AG04450 (cell line): ENCODE measurements at regions not wholly inside any gene's neighbourhood (a gene's known extent, or its start where the extent isn't known, plus 50 kb on each side); places are given as distances from the start of the nearest gene placed in this dataset.

Source experiments
- CTCF ChIA-PET: fragments of 300-600, 350-600 bp; formaldehyde crosslinking; extraction: SDS; loops from one replicate; lab custom pipeline; 2022; ENCODE audit warnings: antibody characterized with exemption, inconsistent platforms; lab: Charles Lee
- POLR2A ChIA-PET: fragments of 350-600 bp; formaldehyde crosslinking; extraction: SDS; loops from one replicate; lab custom pipeline; 2021; ENCODE audit warnings: antibody characterized with exemption, inconsistent platforms; lab: Yijun Ruan, JAX
- DNase-seq: peaks from one replicate; pipeline ENCODE4 v3.0.0-alpha.2; 2011; ENCODE audit warnings: low read depth, low spot score
- H3K27ac ChIP-seq: one replicate; pipeline ENCODE4 v1.5.1; 2012; ENCODE audit warnings: low read depth, low read length, control low read depth
- H3K27me3 ChIP-seq: one replicate; pipeline ENCODE4 v1.6.0; 2012; ENCODE audit warnings: low read length; ENCODE audit not compliant: control insufficient read depth, insufficient read depth
- H3K4me3 ChIP-seq: 2 replicates; pipeline ENCODE4 v1.5.1; 2011; ENCODE audit warnings: mild to moderate bottlenecking, low read depth, low read length, control low read depth
- H3K9me3 ChIP-seq: 2 replicates; pipeline ENCODE4 v1.5.1; 2012; ENCODE audit warnings: low read length; ENCODE audit not compliant: control insufficient read depth, insufficient read depth
- CTCF ChIP-seq: IDR thresholded peaks from 2 replicates; pipeline ENCODE4 v1.5.1; 2011; ENCODE audit warnings: low read depth, low read length, control low read depth, inconsistent platforms

- Histone ChIP-seq H3K27me3 (no peaks in the 10 kb centered on the region), H3K9me3 (0 out of 2 replicates have a peak, but pooled peaks cover 4% of the 10 kb centered on the region), H3K4me3 (no peak overlapping the region), H3K27ac (no peak overlapping the region)
- POLR2A ChIA-PET, result no interaction called here
- CTCF ChIA-PET, result interaction anchor here (0.8 to 3.8 kb wide), 7 partner anchors 9 to 260 kb away, joined by 3 to 57 read pairs (median 4); no protein-coding TSS in a partner anchor
- no peak for DNase-seq
- TF ChIP-seq CTCF, result no peak
These were observed 69.8 kb downstream of the GPR88 start for GRCh38 chr1:100607628-100608240.

GRCh38 chr1:100609849-100610248, 71.9 kb downstream of the GPR88 start:
- no peak for TF ChIP-seq CTCF
- Histone ChIP-seq H3K27me3 (no peaks in the 10 kb centered on the region), H3K9me3 (no peaks in the 10 kb centered on the region), H3K4me3 (no peak overlapping the region), H3K27ac (no peak overlapping the region)
- ChIA-PET POLR2A (no interaction called here), CTCF (interaction anchor here (2.3 kb wide), 1 partner anchor 146 kb away, joined by 11 read pairs; no protein-coding TSS in a partner anchor)
- DNase-seq, result no peak

GRCh38 chr1:100611086-100611485, 73.1 kb downstream of the GPR88 start:
- Histone ChIP-seq H3K9me3 (no peaks in the 10 kb centered on the region), H3K27ac (no peak overlapping the region), H3K4me3 (no peak overlapping the region), H3K27me3 (no peaks in the 10 kb centered on the region)
- no peak for TF ChIP-seq CTCF
- ChIA-PET POLR2A (no interaction called here), CTCF (interaction anchor here (1.4 to 2.3 kb wide), 2 partner anchors 147 to 257 kb away, joined by 6 to 11 read pairs; no protein-coding TSS in a partner anchor)
- no peak for DNase-seq

GRCh38 chr1:100612540-100612939, 74.6 kb downstream of the GPR88 start:
- Histone ChIP-seq H3K9me3 (no peaks in the 10 kb centered on the region), H3K27me3 (no peaks in the 10 kb centered on the region), H3K4me3 (no peak overlapping the region), H3K27ac (no peak overlapping the region)
- ChIA-PET POLR2A (no interaction called here), CTCF (no interaction called here)
- DNase-seq, result no peak
- TF ChIP-seq CTCF, result no peak

- POLR2A ChIA-PET, result interaction anchor here (1.5 kb wide), 1 partner anchor 9 kb away, joined by 5 read pairs; no protein-coding TSS in a partner anchor
- CTCF ChIA-PET, result interaction anchor here (0.6 to 1.3 kb wide), 2 partner anchors 9 to 155 kb away, joined by 3 to 4 read pairs; no protein-coding TSS in a partner anchor
- DNase-seq, result no peak
These were observed 76.0 kb downstream of the GPR88 start for GRCh38 chr1:100613817-100614559.

More at GRCh38 chr1:100613817-100614559, 76.0 kb downstream of the GPR88 start:
- no peaks in the 10 kb centered on the region for H3K27me3 ChIP-seq
- no peak overlapping the region for H3K27ac ChIP-seq
- no peaks in the 10 kb centered on the region for H3K9me3 ChIP-seq
- no peak for TF ChIP-seq CTCF
- no peak overlapping the region for H3K4me3 ChIP-seq
